OCI-LY7 (cell line): ENCODE measurements at regions not wholly inside any gene's neighbourhood (a gene's known extent, or its start where the extent isn't known, plus 50 kb on each side); places are given as distances from the start of the nearest gene placed in this dataset.

Experiments used
- BruUV-seq: library from RNA; stranded (reverse); fragments of 400-500 nt; replicated peaks from 2 replicates; lab custom pipeline; 2021; lab: Mats Ljungman, UMichigan
- CTCF ChIA-PET: fragments of 300-600 bp; sonication (Branson Sonifier 250); formaldehyde crosslinking; loops from one replicate; lab custom pipeline; 2022; ENCODE audit warnings: antibody characterized with exemption; ENCODE audit not compliant: unreplicated experiment; lab: Charles Lee
- POLR2A ChIA-PET: fragments of 300-600 bp; sonication (Branson Sonifier 250); formaldehyde crosslinking; loops from one replicate; lab custom pipeline; 2022; ENCODE audit warnings: antibody characterized with exemption; lab: Charles Lee
- DNase-seq: peaks from one replicate; pipeline ENCODE4 v3.0.0-alpha.2; 2015; ENCODE audit warnings: low spot score
- H2AFZ ChIP-seq: fragments of 200-600 bp; sonication (generic), shearing (Covaris generic); 2 replicates; pipeline ENCODE4 v1.6.1; 2014; ENCODE audit warnings: mild to moderate bottlenecking, antibody characterized with exemption, low read length, moderate library complexity
- H3K27ac ChIP-seq: fragments of 200-600 bp; sonication (generic); 2 replicates; pipeline ENCODE4 v1.5.1; 2014; ENCODE audit warnings: mixed run types, low read depth, mild to moderate bottlenecking, moderate library complexity, low read length, inconsistent platforms; ENCODE audit not compliant: poor library complexity, severe bottlenecking
- H3K36me3 ChIP-seq: fragments of 200-600 bp; sonication (generic); 2 replicates; pipeline ENCODE4 v1.6.1; 2014; ENCODE audit warnings: mild to moderate bottlenecking, antibody characterized with exemption, low read length, moderate library complexity, mixed read lengths; ENCODE audit not compliant: insufficient read depth
- H3K4me1 ChIP-seq: fragments of 200-600 bp; sonication (generic); 2 replicates; pipeline ENCODE4 v1.5.1; 2014; ENCODE audit warnings: mild to moderate bottlenecking, low read length; ENCODE audit not compliant: insufficient read depth, poor library complexity, severe bottlenecking
- H3K4me2 ChIP-seq: fragments of 200-600 bp; sonication (generic); 2 replicates; pipeline ENCODE4 v1.6.1; 2014; ENCODE audit warnings: mild to moderate bottlenecking, low read length
- H3K4me3 ChIP-seq: fragments of 200-600 bp; sonication (generic); 2 replicates; pipeline ENCODE4 v1.5.1; 2014; ENCODE audit warnings: mild to moderate bottlenecking, low read depth, low read length; ENCODE audit not compliant: poor library complexity, severe bottlenecking
- H3K79me2 ChIP-seq: fragments of 200-600 bp; sonication (generic); 2 replicates; pipeline ENCODE4 v1.6.1; 2016; ENCODE audit warnings: low read depth, mild to moderate bottlenecking, low read length, moderate library complexity, mixed read lengths; ENCODE audit not compliant: insufficient read depth
- H3K9me2 ChIP-seq: fragments of 200-600 bp; sonication (generic); 2 replicates; pipeline ENCODE4 v1.6.1; 2016; ENCODE audit warnings: mild to moderate bottlenecking, low read length, mixed read lengths; ENCODE audit not compliant: insufficient read depth
- H3K9me3 ChIP-seq: fragments of 200-600 bp; sonication (generic); 2 replicates; pipeline ENCODE4 v1.6.1; 2014; ENCODE audit warnings: mild to moderate bottlenecking, mixed run types, low read length, mixed read lengths
- H4K20me1 ChIP-seq: fragments of 200-600 bp; sonication (generic); 2 replicates; pipeline ENCODE4 v1.6.1; 2014; ENCODE audit warnings: mild to moderate bottlenecking, antibody characterized with exemption, low read length, moderate library complexity, mixed read lengths; ENCODE audit not compliant: insufficient read depth
- EZH2phosphoT487 ChIP-seq: fragments of 200-600 bp; sonication (generic); IDR thresholded peaks from 2 replicates; pipeline ENCODE4 v1.6.1; 2018; ENCODE audit warnings: low read depth, borderline replicate concordance, mild to moderate bottlenecking, mixed run types, antibody characterized with exemption, low read length, moderate library complexity, mixed read lengths
- intact Hi-C: fragments of 100-400 bp; cut with micrococcal nuclease; formaldehyde crosslinking; loops from one replicate; pipeline ENCODE4 v1.10.0; 2022; ENCODE audit not compliant: unreplicated experiment
- TF ChIP-seq, protein P1 (sequence below): fragments of 200-600 bp; sonication (generic); conservative IDR thresholded peaks from 2 replicates; pipeline ENCODE4 v1.5.1; 2014; ENCODE audit warnings: mild to moderate bottlenecking, antibody characterized with exemption, low read length, moderate library complexity, mixed read lengths

DNA sequence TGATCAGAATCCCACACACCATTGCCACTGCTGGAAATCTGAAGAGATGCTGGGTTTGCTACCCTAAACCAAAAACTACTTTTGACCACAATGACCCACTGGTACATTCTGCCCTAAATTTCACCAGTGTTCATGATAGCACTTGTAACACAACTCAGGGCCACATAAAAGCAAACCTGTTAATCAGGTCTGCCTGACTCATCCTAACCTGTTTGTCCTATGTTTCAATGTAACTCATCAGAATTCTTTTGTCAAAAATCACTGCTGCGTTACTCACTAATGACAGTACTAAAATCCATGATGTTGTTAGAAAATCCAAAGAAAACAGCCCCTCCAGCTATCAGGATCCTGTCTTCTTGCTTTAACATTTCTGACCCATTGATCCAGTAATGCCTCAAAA is 55.6 kb upstream of the XCR1 start:
- H3K9me3 ChIP-seq: no peaks in the 10 kb centered on the region; the same call in 1 of the 2 replicates
- H3K4me3 ChIP-seq: no peak overlapping the region
- ChIA-PET POLR2A (no interaction called here), CTCF (interaction anchor here (1.0 kb wide), 1 partner anchor 94 kb away, joined by 3 read pairs; no protein-coding TSS in a partner anchor)
- no peaks in the 10 kb centered on the region for H3K4me1 ChIP-seq
- H4K20me1 ChIP-seq: no peaks in the 10 kb centered on the region
- no peak for DNase-seq
- H3K9me2 ChIP-seq: no peaks in the 10 kb centered on the region
- no peaks in the 10 kb centered on the region for H3K36me3 ChIP-seq
- no peak overlapping the region for H2AFZ ChIP-seq
- H3K27ac ChIP-seq: no peak overlapping the region
- intact Hi-C loops: no loop called here
- no TSS peak for BruUV-seq
- H3K79me2 ChIP-seq: no peaks in the 10 kb centered on the region
- TF ChIP-seq, protein P1, sequence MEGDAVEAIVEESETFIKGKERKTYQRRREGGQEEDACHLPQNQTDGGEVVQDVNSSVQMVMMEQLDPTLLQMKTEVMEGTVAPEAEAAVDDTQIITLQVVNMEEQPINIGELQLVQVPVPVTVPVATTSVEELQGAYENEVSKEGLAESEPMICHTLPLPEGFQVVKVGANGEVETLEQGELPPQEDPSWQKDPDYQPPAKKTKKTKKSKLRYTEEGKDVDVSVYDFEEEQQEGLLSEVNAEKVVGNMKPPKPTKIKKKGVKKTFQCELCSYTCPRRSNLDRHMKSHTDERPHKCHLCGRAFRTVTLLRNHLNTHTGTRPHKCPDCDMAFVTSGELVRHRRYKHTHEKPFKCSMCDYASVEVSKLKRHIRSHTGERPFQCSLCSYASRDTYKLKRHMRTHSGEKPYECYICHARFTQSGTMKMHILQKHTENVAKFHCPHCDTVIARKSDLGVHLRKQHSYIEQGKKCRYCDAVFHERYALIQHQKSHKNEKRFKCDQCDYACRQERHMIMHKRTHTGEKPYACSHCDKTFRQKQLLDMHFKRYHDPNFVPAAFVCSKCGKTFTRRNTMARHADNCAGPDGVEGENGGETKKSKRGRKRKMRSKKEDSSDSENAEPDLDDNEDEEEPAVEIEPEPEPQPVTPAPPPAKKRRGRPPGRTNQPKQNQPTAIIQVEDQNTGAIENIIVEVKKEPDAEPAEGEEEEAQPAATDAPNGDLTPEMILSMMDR: no peak
- TF ChIP-seq EZH2phosphoT487: no peak
- no peak overlapping the region for H3K4me2 ChIP-seq

DNA sequence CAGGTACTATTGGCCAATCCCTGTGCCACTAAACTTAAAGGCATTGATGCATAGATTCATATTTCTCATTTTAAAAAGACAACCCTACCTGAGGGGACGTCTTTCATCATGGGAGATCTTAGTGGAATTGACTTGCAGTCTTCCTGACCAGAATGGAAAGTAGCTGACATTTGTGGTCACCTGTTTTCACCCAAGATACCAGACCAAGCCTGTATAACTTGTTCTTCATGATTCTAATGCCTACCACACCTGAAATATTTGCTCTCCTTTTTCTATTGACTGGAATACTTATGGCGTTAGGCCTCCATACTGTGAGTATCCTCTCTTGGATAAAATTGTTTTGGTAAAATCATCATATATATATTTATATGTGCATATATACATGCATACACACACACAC is 54.7 kb upstream of the XCR1 start:
- H3K4me1 ChIP-seq: no peaks in the 10 kb centered on the region
- no peak overlapping the region for H3K4me3 ChIP-seq
- H3K9me3 ChIP-seq: no peaks in the 10 kb centered on the region; the same call in 1 of the 2 replicates
- H4K20me1 ChIP-seq: no peaks in the 10 kb centered on the region
- no peak overlapping the region for H2AFZ ChIP-seq
- no peaks in the 10 kb centered on the region for H3K9me2 ChIP-seq
- no peaks in the 10 kb centered on the region for H3K79me2 ChIP-seq
- intact Hi-C loops: no loop called here
- H3K27ac ChIP-seq: no peak overlapping the region
- no peak for DNase-seq
- no peak for TF ChIP-seq EZH2phosphoT487
- TF ChIP-seq, protein P1: no peak
- H3K36me3 ChIP-seq: no peaks in the 10 kb centered on the region
- ChIA-PET CTCF (no interaction called here), POLR2A (interaction anchor here (1.6 kb wide), 1 partner anchor 15 kb away, joined by 4 read pairs; no protein-coding TSS in a partner anchor)
- H3K4me2 ChIP-seq: no peak overlapping the region
- BruUV-seq: no TSS peak

- TF ChIP-seq EZH2phosphoT487: no peak
- TF ChIP-seq, protein P1: no peak
- H3K36me3 ChIP-seq: no peaks in the 10 kb centered on the region
- ChIA-PET CTCF (interaction anchor here (0.6 kb wide), 1 partner anchor 416 kb away, joined by 3 read pairs; no protein-coding TSS in a partner anchor), POLR2A (interaction anchor here (1.6 kb wide), 1 partner anchor 16 kb away, joined by 4 read pairs; no protein-coding TSS in a partner anchor)
- intact Hi-C loops: no loop called here
- H3K4me1 ChIP-seq: no peaks in the 10 kb centered on the region
- no peak for DNase-seq
- H3K9me3 ChIP-seq: no peaks in the 10 kb centered on the region; the same call in 1 of the 2 replicates
- BruUV-seq: no TSS peak
- no peaks in the 10 kb centered on the region for H3K79me2 ChIP-seq
- H3K27ac ChIP-seq: no peak overlapping the region
- no peak overlapping the region for H2AFZ ChIP-seq
- no peak overlapping the region for H3K4me2 ChIP-seq
- H3K4me3 ChIP-seq: no peak overlapping the region
- H3K9me2 ChIP-seq: no peaks in the 10 kb centered on the region
- H4K20me1 ChIP-seq: no peaks in the 10 kb centered on the region
Observed at GRCh38 chr3:46080969-46081345, 53.7 kb upstream of the XCR1 start.
